ENCODE measurements at regions not wholly inside any gene's neighbourhood (a gene's known extent, or its start where the extent isn't known, plus 50 kb on each side); places are given as distances from the start of the nearest gene placed in this dataset.

GRCh38 chr2:107685421-107685986, 141.2 kb upstream of the RGPD4 start:
- DNase-seq (ENCODE audit: extremely low read depth in 1 of 4, low spot score in 3 of 4) = no peak
- Histone ChIP-seq H3K36me3 (ENCODE audit: control insufficient read depth, insufficient read depth, low read length) (peaks cover 10% of the 10 kb centered on the region; the same call in 2 of the 3 replicates), H3K27me3 (ENCODE audit: control insufficient read depth in 2 of 2, insufficient read depth in 2 of 2, low read length in 2 of 2) (no peaks in the 10 kb centered on the region), H3K4me3 (no peak overlapping the region), H3K79me2 (ENCODE audit: control insufficient read depth, insufficient read depth, low read length) (no peaks in the 10 kb centered on the region), H2AFZ (ENCODE audit: low read depth, low read length) (no peak overlapping the region), H4K20me1 (replicated peaks; ENCODE audit: control insufficient read depth, insufficient read depth, low read length) (no peaks in the 10 kb centered on the region; the same call in 1 of the 2 replicates), H3K4me2 (ENCODE audit: insufficient read depth, low read length) (no peak overlapping the region), H3K9me3 (replicated peaks; ENCODE audit: control insufficient read depth, insufficient read depth, low read depth, low read length) (no peaks in the 10 kb centered on the region), H3K9me1 (ENCODE audit: control insufficient read depth, insufficient read depth, low read length) (peaks cover 2% of the 10 kb centered on the region), H3K27ac (ENCODE audit: extremely low read depth, low read depth, low read length) (no peak overlapping the region), H3K9ac (ENCODE audit: insufficient read depth in 1 of 2, low read depth in 2 of 2, low read length in 2 of 2) (no peak overlapping the region), H3K4me1 (replicated peaks in 1 of 2; ENCODE audit: control insufficient read depth in 2 of 2, insufficient read depth in 2 of 2, low read length in 2 of 2) (no peaks in the 10 kb centered on the region)
- no peak for FAIRE-seq
- in situ Hi-C loops (cut with MboI) = no loop called here
- no peak for ATAC-seq
- CTCF ChIA-PET (ENCODE audit: low intra/inter-chr PET ratio) = no interaction called here
- no TSS peak for BruUV-seq (replicated peaks)
- POLR2A ChIA-PET = no interaction called here
- TF ChIP-seq GMEB1 (CRISPR knock-in tag; IDR thresholded peaks at IDR 0.05) (no peak), DNMT1 (IDR thresholded peaks at IDR 0.05) (no peak), ZNF347 (CRISPR knock-in tag; IDR thresholded peaks at IDR 0.05; ENCODE audit: low read depth) (no peak), MTA2 (IDR thresholded peaks at IDR 0.05; ENCODE audit: low read depth) (no peak), PKNOX1 (IDR thresholded peaks at IDR 0.05) (no peak), TGIF2 (CRISPR knock-in tag; IDR thresholded peaks at IDR 0.05) (no peak), ZNF134 (CRISPR knock-in tag; conservative IDR thresholded peaks at IDR 0.05) (no peak), CREB3L1 (IDR thresholded peaks at IDR 0.05; ENCODE audit: borderline replicate concordance, low read depth) (no peak), MYC (IDR thresholded peaks at IDR 0.05; ENCODE audit: low read depth, low read length) (no peak), MYC (CRISPR knock-in tag; IDR thresholded peaks at IDR 0.05; ENCODE audit: borderline replicate concordance, low read depth) (no peak), RBM22 (IDR thresholded peaks at IDR 0.05; ENCODE audit: low read depth, low read length, poor library complexity, severe bottlenecking) (no peak), IRF2 (CRISPR knock-in tag; IDR thresholded peaks at IDR 0.05) (no peak), CTCFL (IDR thresholded peaks at IDR 0.05; ENCODE audit: borderline replicate concordance, insufficient read depth, low read depth, low read length, poor library complexity, severe bottlenecking) (no peak), FOXO4 (CRISPR knock-in tag; IDR thresholded peaks at IDR 0.05) (no peak)
- intact Hi-C loops (cut with micrococcal nuclease) = no loop called here
- WGBS (ENCODE audit: insufficient coverage, low coverage, missing lambda C conversion rate) = 78% methylated on average over 3 of the region's 3 CpGs

Data from K562 (cell line).